Stimulated activated CD4-positive, alpha-beta T cell treated with anti-CD3 and anti-CD28 coated beads, Interleukin-2, amount 100 ng/mL, for 4 hours (primary cell): ENCODE measurements at regions not wholly inside any gene's neighbourhood (a gene's known extent, or its start where the extent isn't known, plus 50 kb on each side); places are given as distances from the start of the nearest gene placed in this dataset.
"Not testable (repeated sequence)": the region's sequence is repeated elsewhere in the genome, so short reads cannot be mapped to it uniquely, and the experiment has no call there.

ENCODE experiments used
- DNase-seq: peaks from one replicate; pipeline ENCODE4 v3.0.0-alpha.2; 2020; ENCODE audit warnings: low read depth

DNA sequence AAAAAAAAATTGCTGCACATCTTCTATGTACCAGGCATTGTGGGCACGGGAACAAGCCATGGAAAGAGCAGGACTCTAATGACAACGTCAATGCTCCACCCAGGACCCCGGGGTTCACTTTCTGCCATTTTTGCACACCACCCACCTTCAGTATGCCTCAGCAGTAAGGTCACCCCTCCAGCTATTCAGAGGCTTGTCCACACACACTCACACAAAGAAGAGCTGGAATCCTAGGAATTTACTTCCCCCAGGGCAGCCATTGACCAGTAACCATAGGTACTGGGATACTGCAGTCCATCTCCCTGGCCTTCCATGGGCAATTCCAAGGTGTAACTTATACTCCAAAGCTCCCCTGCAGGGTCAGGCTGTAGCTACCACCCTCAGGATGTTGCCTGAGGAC is 170.8 kb downstream of the SUCLG1 start:
- no peak for DNase-seq

GRCh38 chr2:84286878-84287277 is 172.2 kb downstream of the SUCLG1 start:
- DNase-seq: no peak

GRCh38 chr2:84285056-84285747 is 173.9 kb downstream of the SUCLG1 start:
- DNase-seq: no peak

GRCh38 chr2:84283506-84283905 is 175.6 kb downstream of the SUCLG1 start:
- no peak for DNase-seq

- DNase-seq: no peak
These were observed 177.6 kb downstream of the SUCLG1 start for GRCh38 chr2:84281510-84281909.

GRCh38 chr2:84280873-84281272 is 178.2 kb downstream of the SUCLG1 start:
- DNase-seq: no peak

DNA sequence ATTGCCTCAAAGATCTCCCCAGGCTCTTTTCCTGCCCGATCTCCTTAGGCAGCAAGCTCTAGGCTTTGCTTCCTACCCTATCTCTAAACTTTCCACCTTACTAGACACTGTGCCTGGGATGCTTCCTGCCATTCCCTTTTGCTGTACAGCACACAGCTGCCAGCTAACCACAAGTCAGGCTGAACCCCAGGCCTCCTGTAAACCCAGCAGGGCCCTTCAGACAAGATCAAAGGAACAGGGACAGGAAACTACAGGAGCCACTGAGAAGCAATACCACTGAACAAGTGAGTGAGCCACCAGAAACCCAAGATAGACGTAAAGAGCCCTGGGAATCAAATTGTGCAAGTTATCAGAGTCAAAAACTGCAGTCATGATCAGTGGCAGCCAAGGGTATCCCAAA is 180.7 kb downstream of the SUCLG1 start:
- DNase-seq: no peak

DNA sequence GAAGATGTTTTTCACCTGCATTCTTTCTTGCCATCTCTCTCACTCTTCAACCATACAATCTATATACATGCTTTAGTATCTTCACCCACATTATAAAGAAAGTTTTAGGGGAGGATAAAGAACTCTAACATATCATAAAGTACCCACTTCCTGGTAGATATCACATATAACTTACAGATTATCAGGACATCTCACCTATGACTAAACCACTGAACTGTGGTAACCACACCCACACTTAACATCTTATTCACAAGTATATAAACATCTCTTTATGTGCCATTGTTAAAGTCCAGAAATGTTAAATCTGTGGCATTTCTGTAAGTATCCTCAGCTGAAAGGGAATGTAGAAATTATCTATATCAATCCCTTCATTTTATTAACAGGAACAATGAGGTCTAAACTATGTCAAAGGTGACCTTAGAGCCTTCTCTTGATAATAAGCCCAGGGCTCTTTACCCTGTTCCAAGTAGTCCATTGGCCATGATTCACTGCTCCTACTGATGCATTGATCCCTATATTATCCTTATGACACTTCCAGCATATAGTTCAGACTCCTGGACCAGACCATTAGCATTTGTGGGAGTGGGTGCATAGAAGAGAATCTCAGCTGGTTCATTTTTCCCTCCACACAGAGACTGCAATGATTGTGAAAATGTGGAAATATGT is 182.4 kb downstream of the SUCLG1 start:
- no peak for DNase-seq

- DNase-seq: no peak
These were observed 185.7 kb downstream of the SUCLG1 start for GRCh38 chr2:84273406-84273805.

- DNase-seq: no peak
These were observed 187.1 kb downstream of the SUCLG1 start for GRCh38 chr2:84271977-84272376.

DNA sequence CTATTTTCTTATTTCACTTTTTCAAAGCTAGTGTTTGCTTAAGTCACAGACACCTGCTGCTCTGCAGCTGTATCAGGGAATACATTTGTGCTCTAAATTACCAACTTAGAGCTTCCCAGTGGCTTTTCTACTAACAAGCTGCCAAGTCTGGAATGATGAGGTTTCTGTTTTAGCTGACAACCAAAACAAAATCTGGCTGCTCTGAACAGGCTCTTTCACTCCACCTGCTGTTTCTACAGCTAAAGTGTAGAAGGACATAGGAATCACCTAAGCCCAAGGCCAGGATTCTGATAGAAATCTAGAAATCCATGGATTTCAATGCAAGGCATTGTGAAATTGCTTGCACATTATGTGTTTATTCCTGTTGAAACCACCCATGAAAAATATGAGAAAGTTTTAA is 201.2 kb downstream of the SUCLG1 start:
- DNase-seq: no peak

GRCh38 chr2:84251651-84252302 is 207.3 kb downstream of the SUCLG1 start:
- no peak for DNase-seq

DNA sequence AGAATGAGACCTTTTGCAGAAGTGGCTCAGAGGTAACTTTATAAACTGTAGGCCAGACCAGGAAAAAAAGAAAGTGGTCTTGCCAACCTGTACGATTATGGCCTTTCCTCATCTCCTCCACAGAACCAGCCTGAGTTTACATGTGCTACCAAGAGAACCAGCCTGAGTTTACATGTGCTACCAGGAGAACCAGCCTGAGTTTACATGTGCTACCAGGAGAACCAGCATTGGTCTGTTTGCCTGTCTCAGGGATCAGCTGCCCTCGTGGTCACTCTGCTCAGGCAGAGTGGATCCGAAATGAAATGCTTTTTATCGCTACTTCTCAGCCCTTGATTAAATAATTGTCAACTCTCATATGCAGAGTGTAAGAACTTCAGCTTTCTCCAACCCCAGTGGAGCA is 209.9 kb downstream of the SUCLG1 start:
- no peak for DNase-seq

GRCh38 chr2:84247532-84247931 is 211.5 kb downstream of the SUCLG1 start:
- no peak for DNase-seq

DNA sequence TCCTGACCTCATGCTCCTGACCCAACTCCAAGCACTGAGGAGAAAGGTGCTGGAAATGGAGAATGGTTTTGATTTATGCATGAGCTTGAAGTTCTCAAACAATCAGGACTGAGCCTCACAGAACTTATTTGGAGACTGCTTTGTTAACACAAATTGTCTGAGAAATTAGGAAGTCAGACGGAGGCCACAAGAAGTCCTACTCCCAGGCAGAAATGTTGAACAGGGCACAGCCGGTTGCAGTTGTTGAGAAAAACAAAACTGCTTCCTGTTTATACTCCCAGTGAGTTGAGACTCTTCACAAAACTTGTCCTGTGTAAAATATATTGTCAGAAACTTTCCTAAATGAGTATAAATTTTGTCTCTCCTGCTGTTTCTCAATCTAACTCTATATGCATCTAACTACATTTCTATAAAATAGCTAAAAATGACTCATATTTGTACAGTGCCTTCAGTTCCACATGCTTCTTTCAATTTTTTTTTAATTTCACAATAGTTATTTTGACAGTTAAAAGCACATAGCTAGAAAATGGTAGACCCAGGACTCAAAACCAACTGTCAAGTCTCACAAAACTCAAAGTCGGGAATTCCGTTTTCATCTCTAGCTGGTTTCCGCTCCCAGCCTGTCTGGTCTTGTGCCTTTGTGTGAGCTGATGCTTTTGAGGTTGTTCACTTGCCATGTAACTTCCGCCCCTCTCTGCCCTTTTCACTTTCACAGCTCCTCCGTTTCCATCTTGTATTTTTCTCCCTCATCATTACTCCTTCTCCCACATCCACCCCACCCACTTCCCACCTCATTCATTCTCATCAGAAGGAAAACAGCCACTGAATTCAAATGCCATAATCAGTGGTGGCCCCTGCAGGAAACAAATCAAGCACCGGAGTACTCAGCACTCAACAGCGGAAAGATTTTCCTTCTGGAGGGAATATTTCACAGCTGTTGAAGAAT is 215.0 kb downstream of the SUCLG1 start:
- DNase-seq: no peak

DNA sequence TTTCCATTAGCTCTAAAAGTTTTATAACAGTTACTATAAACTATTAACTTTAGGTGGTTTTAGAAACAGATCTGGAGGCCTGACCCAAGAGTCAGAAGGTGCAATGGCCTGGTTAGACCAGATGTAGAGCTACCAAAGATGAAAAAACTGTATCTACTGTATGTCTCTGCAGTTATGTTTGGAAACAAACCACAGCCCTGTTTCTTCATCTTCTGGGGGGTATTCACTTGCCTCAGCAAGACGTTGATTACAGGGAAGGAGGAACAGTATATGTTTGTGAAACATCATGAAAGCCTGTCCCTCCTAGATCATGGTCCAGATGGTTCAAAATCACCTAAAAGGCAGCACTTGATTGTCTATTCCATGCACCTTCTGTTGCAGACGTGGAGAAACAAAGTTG is 220.2 kb downstream of the SUCLG1 start:
- no peak for DNase-seq

DNA sequence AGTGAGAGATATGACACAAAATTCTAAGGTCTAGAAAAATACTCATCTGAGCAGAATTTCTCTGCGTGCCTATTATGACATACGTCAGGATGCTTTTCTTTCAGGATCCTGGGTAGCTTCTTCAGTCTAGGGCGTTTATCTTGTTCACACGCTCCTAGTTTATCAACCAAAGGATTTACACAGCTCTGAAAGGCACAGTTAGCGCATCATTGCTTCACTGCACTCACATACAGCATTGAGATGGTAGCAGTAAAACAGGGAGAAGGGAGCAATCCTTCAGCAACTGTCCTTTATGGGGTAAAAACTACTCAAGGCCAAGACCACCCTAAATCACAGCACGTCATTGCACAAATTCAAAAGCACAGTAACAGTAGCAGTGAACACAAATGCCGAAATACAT is 222.8 kb downstream of the SUCLG1 start:
- DNase-seq: no peak

DNA sequence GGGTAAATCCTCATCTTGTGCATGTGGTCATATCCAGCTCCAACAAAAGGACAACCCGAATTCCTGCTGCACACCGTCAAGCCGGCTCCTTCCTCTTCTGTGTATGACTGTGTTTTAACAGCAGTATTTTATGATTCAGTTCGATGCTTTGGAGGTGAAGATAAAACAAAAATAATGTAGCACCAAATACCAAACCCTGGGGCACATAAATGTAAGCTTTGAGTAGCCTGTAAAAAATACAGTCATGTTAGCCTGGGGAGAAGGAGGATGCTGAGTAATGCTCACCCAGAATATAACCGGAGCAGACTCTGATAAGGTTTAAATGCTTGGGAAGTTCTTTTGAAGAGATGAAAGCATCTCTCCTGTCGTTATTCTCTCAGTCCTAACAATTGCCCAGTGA is 225.0 kb downstream of the SUCLG1 start:
- no peak for DNase-seq

- DNase-seq: no peak
These were observed 227.6 kb downstream of the SUCLG1 start for GRCh38 chr2:84231478-84231877.

DNA sequence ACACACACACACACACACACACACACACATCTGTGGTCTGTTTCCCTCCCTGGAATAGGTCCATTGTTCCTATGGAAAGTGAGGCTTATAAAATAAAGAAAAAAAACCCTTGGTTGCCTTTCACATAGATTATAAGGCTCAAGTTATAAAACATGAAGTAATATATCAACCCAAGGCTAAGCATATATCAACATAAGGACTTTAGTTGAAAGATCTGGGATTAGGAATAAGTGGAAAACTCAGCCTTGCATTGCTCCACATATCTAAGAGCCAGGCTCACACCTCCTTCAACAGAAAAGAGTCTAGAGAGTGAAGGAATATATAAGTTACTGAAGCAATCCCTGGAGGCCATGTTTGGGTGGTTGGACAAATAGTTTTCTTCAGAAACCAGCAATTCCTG is 235.0 kb downstream of the SUCLG1 start:
- DNase-seq: no peak

GRCh38 chr2:84223191-84223590 is 235.9 kb downstream of the SUCLG1 start:
- DNase-seq: no peak

DNA sequence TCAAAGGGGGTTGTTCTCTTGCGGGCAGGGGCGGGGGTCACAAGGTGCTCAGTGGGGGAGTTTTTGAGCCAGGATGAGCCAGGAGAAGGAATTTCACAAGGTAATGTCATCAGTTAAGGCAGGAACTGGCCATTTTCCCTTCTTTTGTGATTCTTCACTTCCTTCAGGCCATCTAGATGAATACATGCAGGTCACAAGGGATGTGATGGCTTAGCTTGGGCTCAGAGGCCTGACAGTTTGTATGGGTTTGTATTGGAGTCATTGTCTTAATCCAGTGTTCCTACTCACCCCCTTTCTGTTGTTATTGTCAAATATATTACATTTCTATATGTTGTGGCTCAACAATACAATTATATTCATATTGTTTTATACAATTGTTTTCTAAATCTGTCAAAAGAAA is 238.0 kb downstream of the SUCLG1 start:
- not testable (repeated sequence) for DNase-seq
